SK-N-SH treated with all-trans-retinoic acid at 6 μM for 48 hours (cell line): ENCODE measurements at regions not wholly inside any gene's neighbourhood (a gene's known extent, or its start where the extent isn't known, plus 50 kb on each side); places are given as distances from the start of the nearest gene placed in this dataset.

Source experiments
- ATAC-seq: fragments of 200-7000 bp; cut with Tn5 transposase; 3 replicates; pipeline ENCODE4 v1.9.1; 2020; ENCODE audit warnings: mild to moderate bottlenecking, moderate library complexity
- ARNTL ChIP-seq: fragments of 450-650 bp; formaldehyde crosslinking; IDR thresholded peaks from 2 replicates; pipeline ENCODE4 v1.5.0; 2020; ENCODE audit warnings: low read depth, mild to moderate bottlenecking, moderate library complexity, borderline replicate concordance
- BACH2 ChIP-seq: fragments of 250-450 bp; sonication (Bioruptor Pico); IDR thresholded peaks from 2 replicates; pipeline ENCODE4 v1.9.0; 2021; ENCODE audit warnings: mild to moderate bottlenecking, borderline replicate concordance
- CREB5 ChIP-seq: fragments of 250-450 bp; sonication (Bioruptor Pico); IDR thresholded peaks from 2 replicates; pipeline ENCODE4 v1.5.1; 2020; ENCODE audit warnings: low read depth, mild to moderate bottlenecking, moderate library complexity
- CSDC2 ChIP-seq: fragments of 250-450 bp; sonication (Bioruptor Pico); IDR thresholded peaks from 2 replicates; pipeline ENCODE4 v1.5.0; 2020; ENCODE audit warnings: mild to moderate bottlenecking, moderate library complexity
- ESRRG ChIP-seq: fragments of 250-450 bp; sonication (Bioruptor Pico); IDR thresholded peaks from 2 replicates; pipeline ENCODE4 v1.6.1; 2021; ENCODE audit warnings: mild to moderate bottlenecking
- GLIS3 ChIP-seq: fragments of 250-450 bp; sonication (Bioruptor Pico); IDR thresholded peaks from 2 replicates; pipeline ENCODE4 v1.5.0; 2020; ENCODE audit warnings: mild to moderate bottlenecking, moderate library complexity
- ISL1 ChIP-seq: fragments of 250-450 bp; sonication (Bioruptor Pico); IDR thresholded peaks from 2 replicates; pipeline ENCODE4 v2.1.2; 2022; ENCODE audit warnings: mild to moderate bottlenecking, moderate library complexity
- OSR1 ChIP-seq: fragments of 250-450 bp; sonication (Bioruptor Pico); IDR thresholded peaks from 2 replicates; pipeline ENCODE4 v1.8.0; 2022; ENCODE audit warnings: moderate library complexity, mild to moderate bottlenecking, inconsistent platforms
- PATZ1 ChIP-seq: fragments of 250-450 bp; sonication (Bioruptor Pico); IDR thresholded peaks from 2 replicates; pipeline ENCODE4 v1.8.0; 2020; ENCODE audit warnings: mild to moderate bottlenecking, moderate library complexity, borderline replicate concordance
- PPARA ChIP-seq: fragments of 250-450 bp; sonication (Bioruptor Pico); IDR thresholded peaks from 2 replicates; pipeline ENCODE4 v1.5.0; 2020; ENCODE audit warnings: mild to moderate bottlenecking, borderline replicate concordance
- RARB ChIP-seq: fragments of 250-450 bp; sonication (Bioruptor Pico); IDR thresholded peaks from 2 replicates; pipeline ENCODE4 v1.8.0; 2021; ENCODE audit warnings: mild to moderate bottlenecking, moderate library complexity
- SNAI2 ChIP-seq: fragments of 250-450 bp; sonication (Bioruptor Pico); IDR thresholded peaks from 2 replicates; pipeline ENCODE4 v1.5.0; 2020; ENCODE audit warnings: mild to moderate bottlenecking, moderate library complexity
- TCF4 ChIP-seq: fragments of 250-450 bp; sonication (Bioruptor Pico); IDR thresholded peaks from 2 replicates; pipeline ENCODE4 v1.8.0; 2021; ENCODE audit warnings: mild to moderate bottlenecking, moderate library complexity, borderline replicate concordance
- TOX ChIP-seq: fragments of 250-450 bp; sonication (Bioruptor Pico); IDR thresholded peaks from 2 replicates; pipeline ENCODE4 v1.8.0; 2021; ENCODE audit warnings: mild to moderate bottlenecking, moderate library complexity, borderline replicate concordance
- TSHZ2 ChIP-seq: fragments of 250-450 bp; sonication (Bioruptor Pico); IDR thresholded peaks from 2 replicates; pipeline ENCODE4 v1.5.0; 2020; ENCODE audit warnings: mild to moderate bottlenecking, moderate library complexity
- ZFP3 ChIP-seq: fragments of 250-450 bp; sonication (Bioruptor Pico); IDR thresholded peaks from 2 replicates; pipeline ENCODE4 v1.5.0; 2020; ENCODE audit warnings: mild to moderate bottlenecking, moderate library complexity
- ZFP30 ChIP-seq: fragments of 450-650 bp; formaldehyde crosslinking; IDR thresholded peaks from 2 replicates; pipeline ENCODE4 v1.5.0; 2022; ENCODE audit warnings: mild to moderate bottlenecking, moderate library complexity
- ZNF565 ChIP-seq: fragments of 450-650 bp; formaldehyde crosslinking; conservative IDR thresholded peaks from 2 replicates; pipeline ENCODE4 v1.5.0; 2020; ENCODE audit warnings: low read depth, mild to moderate bottlenecking, moderate library complexity

- no peak for TF ChIP-seq TOX (CRISPR knock-in tag)
- TF ChIP-seq ARNTL (CRISPR knock-in tag), result no peak
- no peak for TF ChIP-seq ZFP30 (CRISPR knock-in tag)
- TF ChIP-seq ISL1, result no peak
- TF ChIP-seq, all 23 proteins: peak for 0
Measured at GRCh38 chr14:57031474-57031873, 221.2 kb upstream of the OTX2 start (continued).

- no peak for ATAC-seq
- TF ChIP-seq TSHZ2 (CRISPR knock-in tag) (no peak), ZNF565 (no peak)
Measured at GRCh38 chr14:57029620-57030253, 219.5 kb upstream of the OTX2 start.

- no peak for ATAC-seq
- no peak for TF ChIP-seq PPARA
- no peak for TF ChIP-seq BACH2
- no peak for TF ChIP-seq ARNTL (CRISPR knock-in tag)
- TF ChIP-seq SNAI2 (CRISPR knock-in tag), result no peak
- TF ChIP-seq PATZ1 (CRISPR knock-in tag), result no peak
- TF ChIP-seq ZFP30 (CRISPR knock-in tag), result no peak
- TF ChIP-seq CREB5 (CRISPR knock-in tag), result no peak
- no peak for TF ChIP-seq GLIS3 (CRISPR knock-in tag)
- TF ChIP-seq ISL1, result no peak
- TF ChIP-seq, all 23 proteins: peak for 0
Measured at GRCh38 chr14:57025456-57025855, 215.2 kb upstream of the OTX2 start.

GRCh38 chr14:57022608-57023007 lies 212.3 kb upstream of the OTX2 start:
- ATAC-seq, result no peak
- TF ChIP-seq RARB (CRISPR knock-in tag) (no peak), TSHZ2 (CRISPR knock-in tag) (no peak), ISL1 (no peak), ZNF565 (no peak), TOX (CRISPR knock-in tag) (no peak), BACH2 (no peak), ESRRG (CRISPR knock-in tag) (no peak), ZFP3 (CRISPR knock-in tag) (no peak), TCF4 (CRISPR knock-in tag) (no peak), ARNTL (CRISPR knock-in tag) (no peak), CSDC2 (CRISPR knock-in tag) (no peak), ZFP30 (CRISPR knock-in tag) (no peak)

- TF ChIP-seq ZFP30 (CRISPR knock-in tag) (no peak), CSDC2 (CRISPR knock-in tag) (no peak), OSR1 (CRISPR knock-in tag) (no peak), PPARA (no peak)
- TF ChIP-seq, all 23 proteins: peak for 0
- ATAC-seq, result no peak
Measured at GRCh38 chr14:57018065-57018464, 207.8 kb upstream of the OTX2 start.
